ENCODE measurements at regions not wholly inside any gene's neighbourhood (a gene's known extent, or its start where the extent isn't known, plus 50 kb on each side); places are given as distances from the start of the nearest gene placed in this dataset.

GRCh38 chr1:116277840-116278540, 95.1 kb upstream of the ATP1A1 start:
- TF ChIP-seq MXI1 (IDR thresholded peaks at IDR 0.05; ENCODE audit: low read depth, low read length) (no peak), RFX5 (IDR thresholded peaks at IDR 0.05; ENCODE audit: low read length) (no peak), CTCF (IDR thresholded peaks at IDR 0.05) (no peak), REST (IDR thresholded peaks at IDR 0.05; ENCODE audit: low read depth, low read length) (no peak), RCOR1 (IDR thresholded peaks at IDR 0.05; ENCODE audit: low read length) (no peak), PBX3 (IDR thresholded peaks at IDR 0.05) (no peak), POLR2AphosphoS5 (IDR thresholded peaks at IDR 0.05; ENCODE audit: low read depth, low read length) (no peak), EP300 (IDR thresholded peaks at IDR 0.05; ENCODE audit: borderline replicate concordance in 1 of 2, low read depth in 1 of 2, low read length in 1 of 2) (no peak), FOXJ3 (CRISPR knock-in tag; IDR thresholded peaks at IDR 0.05) (no peak)

All from SK-N-SH (cell line).